Endodermal cell (in vitro differentiated cells): ENCODE measurements at regions not wholly inside any gene's neighbourhood (a gene's known extent, or its start where the extent isn't known, plus 50 kb on each side); places are given as distances from the start of the nearest gene placed in this dataset.

ENCODE experiments used
- DNase-seq: peaks from one replicate; pipeline ENCODE4 v3.0.0-alpha.2; 2017
- H3K27ac ChIP-seq: 2 replicates; pipeline ENCODE4 v1.5.1; 2013; ENCODE audit warnings: mild to moderate bottlenecking, low read depth, low read length, moderate library complexity
- H3K27me3 ChIP-seq: 2 replicates; pipeline ENCODE4 v1.6.1; 2013; ENCODE audit warnings: mild to moderate bottlenecking, low read length, moderate library complexity; ENCODE audit not compliant: insufficient read depth, control insufficient read depth, poor library complexity, severe bottlenecking
- H3K36me3 ChIP-seq: 2 replicates; pipeline ENCODE4 v1.7.0; 2013; ENCODE audit warnings: mild to moderate bottlenecking, low read length, moderate library complexity; ENCODE audit not compliant: control insufficient read depth, insufficient read depth
- H3K4me1 ChIP-seq: one replicate; pipeline ENCODE4 v1.7.0; 2013; ENCODE audit warnings: low read length; ENCODE audit not compliant: control insufficient read depth, insufficient read depth
- H3K4me3 ChIP-seq: 2 replicates; pipeline ENCODE4 v1.5.1; 2013; ENCODE audit warnings: mild to moderate bottlenecking, low read length, moderate library complexity
- H3K9ac ChIP-seq: 2 replicates; pipeline ENCODE4 v1.6.1; 2013; ENCODE audit warnings: mild to moderate bottlenecking, low read length, moderate library complexity; ENCODE audit not compliant: poor library complexity, severe bottlenecking; ENCODE audit errors: extremely low read depth
- H3K9me3 ChIP-seq: 2 replicates; pipeline ENCODE4 v1.6.1; 2013; ENCODE audit warnings: mild to moderate bottlenecking, low read length, moderate library complexity; ENCODE audit not compliant: control insufficient read depth
- H3K27ac Mint-ChIP-seq: 2 replicates; pipeline ENCODE4 v1.8.0; 2020; ENCODE audit warnings: mixed read lengths
- H3K27me3 Mint-ChIP-seq: 2 replicates; pipeline ENCODE4 v1.8.0; 2021; ENCODE audit warnings: mild to moderate bottlenecking, mixed read lengths; ENCODE audit not compliant: insufficient read depth
- H3K36me3 Mint-ChIP-seq: 2 replicates; pipeline ENCODE4 v1.8.0; 2020; ENCODE audit warnings: low read depth, mixed read lengths
- H3K4me1 Mint-ChIP-seq: 2 replicates; pipeline ENCODE4 v1.8.0; 2020; ENCODE audit warnings: mixed read lengths
- H3K4me3 Mint-ChIP-seq: 2 replicates; pipeline ENCODE4 v1.8.0; 2020; ENCODE audit warnings: mild to moderate bottlenecking, moderate library complexity, mixed read lengths
- H3K9me3 Mint-ChIP-seq: 2 replicates; pipeline ENCODE4 v1.8.0; 2020; ENCODE audit warnings: mild to moderate bottlenecking, mixed read lengths
- CTCF ChIP-seq: fragments of 200-600 bp; sonication (generic); conservative IDR thresholded peaks from 2 replicates; pipeline ENCODE4 v1.5.0; 2021; ENCODE audit warnings: antibody characterized with exemption, mild to moderate bottlenecking
- WGBS, 2 experiments: methylation state at CpG; one replicate each; pipeline versions ENCODE4 v1.1.5 to v1.1.7; 2013; ENCODE audit warnings: missing lambda C conversion rate in 2 of 2, mixed read lengths in 1 of 2; ENCODE audit not compliant: insufficient coverage in 1 of 2, insufficient read length in 1 of 2; 5-methylcytosine and 5-hydroxymethylcytosine counted together

- H3K4me1 ChIP-seq: peaks cover 29% of the 10 kb centered on the region
- peak overlapping the region; percentile 51 for H3K4me3 ChIP-seq
- peak overlapping the region; percentile 4 for H3K9ac ChIP-seq
- peaks cover 23% of the 10 kb centered on the region for H3K9me3 Mint-ChIP-seq
- H3K27me3 ChIP-seq: no peaks in the 10 kb centered on the region
- H3K27me3 Mint-ChIP-seq: no peaks in the 10 kb centered on the region
- no peak for TF ChIP-seq CTCF
- peak; percentile 97 for DNase-seq
- H3K4me3 Mint-ChIP-seq: peak overlapping the region; percentile 16
- peaks cover 19% of the 10 kb centered on the region for H3K9me3 ChIP-seq
- H3K27ac ChIP-seq: peak overlapping the region; percentile 94
- peak overlapping the region; percentile 96 for H3K27ac Mint-ChIP-seq
- no peaks in the 10 kb centered on the region for H3K36me3 ChIP-seq
- peaks cover 9% of the 10 kb centered on the region for H3K36me3 Mint-ChIP-seq
- peaks cover 50% of the 10 kb centered on the region for H3K4me1 Mint-ChIP-seq
- 7 to 18% methylated on average over 3 to 9 of the region's 9 CpGs for WGBS, 2 experiments
Observed at GRCh38 chr5:124580925-124581737, 165.3 kb downstream of the ZNF608 start.

DNA sequence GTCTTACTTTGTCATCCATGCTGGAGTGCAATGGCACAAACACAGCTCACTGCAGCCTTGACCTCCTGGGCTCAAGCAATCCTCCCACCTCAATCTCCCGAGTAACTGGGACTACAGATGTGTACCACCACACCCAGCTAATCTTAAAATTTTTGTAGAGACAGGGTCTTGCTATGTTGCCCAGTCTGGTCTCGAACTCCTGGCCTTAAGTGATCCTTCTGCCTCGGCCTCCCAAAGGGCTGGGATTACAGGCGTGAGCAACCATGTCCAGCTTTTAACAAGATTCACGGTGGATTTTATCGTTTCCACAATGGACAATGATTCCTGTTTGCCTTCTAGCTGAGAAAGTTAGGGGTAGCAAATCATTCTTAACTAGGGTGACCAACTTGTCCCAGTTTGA lies 165.9 kb downstream of the ZNF608 start:
- no peak for TF ChIP-seq CTCF
- H3K4me3 Mint-ChIP-seq: no peak overlapping the region
- Histone ChIP-seq H3K9me3 (peaks cover 13% of the 10 kb centered on the region), H3K4me3 (no peak overlapping the region), H3K9ac (no peak overlapping the region), H3K27ac (peak overlapping the region; percentile 94), H3K36me3 (no peaks in the 10 kb centered on the region), H3K27me3 (no peaks in the 10 kb centered on the region), H3K4me1 (peaks cover 29% of the 10 kb centered on the region)
- no peak for DNase-seq
- 77 to 93% methylated on average over 5 to 6 of the region's 6 CpGs for WGBS, 2 experiments
- H3K36me3 Mint-ChIP-seq: peaks cover 5% of the 10 kb centered on the region
- peaks cover 56% of the 10 kb centered on the region for H3K4me1 Mint-ChIP-seq
- H3K9me3 Mint-ChIP-seq: peaks cover 17% of the 10 kb centered on the region
- no peaks in the 10 kb centered on the region for H3K27me3 Mint-ChIP-seq
- H3K27ac Mint-ChIP-seq: peak overlapping the region; percentile 96

- H3K9me3 Mint-ChIP-seq: peaks cover 4% of the 10 kb centered on the region
- peaks cover 60% of the 10 kb centered on the region for H3K4me1 Mint-ChIP-seq
- Histone ChIP-seq H3K36me3 (no peaks in the 10 kb centered on the region), H3K4me1 (peaks cover 16% of the 10 kb centered on the region), H3K27ac (no peak overlapping the region), H3K9me3 (no peaks in the 10 kb centered on the region), H3K9ac (no peak overlapping the region), H3K27me3 (no peaks in the 10 kb centered on the region), H3K4me3 (no peak overlapping the region)
- TF ChIP-seq CTCF: no peak
- H3K4me3 Mint-ChIP-seq: no peak overlapping the region
- H3K36me3 Mint-ChIP-seq: peaks cover 4% of the 10 kb centered on the region
- DNase-seq: no peak
- 93 to 96% methylated on average over 3 to 4 of the region's 4 CpGs for WGBS, 2 experiments
- H3K27me3 Mint-ChIP-seq: no peaks in the 10 kb centered on the region
- H3K27ac Mint-ChIP-seq: no peak overlapping the region
Observed at GRCh38 chr5:124576848-124577409, 169.5 kb downstream of the ZNF608 start.
